H1 (cell line): ENCODE measurements at regions not wholly inside any gene's neighbourhood (a gene's known extent, or its start where the extent isn't known, plus 50 kb on each side); places are given as distances from the start of the nearest gene placed in this dataset.

Experiments
- CTCF ChIA-PET: fragments of 300-600 bp; sonication (Branson Sonifier 250); formaldehyde crosslinking; loops from one replicate; lab custom pipeline; 2021; ENCODE audit not compliant: partially characterized antibody; lab: Charles Lee
- POLR2A ChIA-PET: fragments of 300-600 bp; sonication (Branson Sonifier 250); formaldehyde crosslinking; loops from one replicate; lab custom pipeline; 2021; ENCODE audit warnings: inconsistent platforms; ENCODE audit not compliant: partially characterized antibody; lab: Charles Lee
- DNase-seq, 2 experiments: peaks; one replicate each; pipeline versions ENCODE4 v3.0.0 to v3.0.0-alpha.2; 2010 to 2022; ENCODE audit warnings: low spot score in 2 of 2, low read depth in 1 of 2, mixed read lengths in 1 of 2
- FAIRE-seq: peaks from 2 replicates; lab custom pipeline; 2011; peaks lifted over from hg19 to GRCh38; lab: Jason Lieb, UNC
- H2AFZ ChIP-seq: 2 replicates; pipeline ENCODE4 v1.8.1; 2012; ENCODE audit warnings: low read length, inconsistent platforms
- H2AK5ac ChIP-seq: 2 replicates; pipeline ENCODE4 v1.6.1; 2013; ENCODE audit warnings: low read depth, low read length
- H2BK120ac ChIP-seq: replicated peaks from 2 replicates; pipeline ENCODE3; 2013; ENCODE audit warnings: low read depth, low read length, inconsistent platforms
- H2BK12ac ChIP-seq: 2 replicates; pipeline ENCODE4 v1.6.1; 2013; ENCODE audit warnings: low read depth, low read length
- H2BK15ac ChIP-seq: 2 replicates; pipeline ENCODE4 v1.6.1; 2013; ENCODE audit warnings: low read length
- H2BK20ac ChIP-seq: 2 replicates; pipeline ENCODE4 v1.6.1; 2013; ENCODE audit warnings: low read length
- H2BK5ac ChIP-seq: 2 replicates; pipeline ENCODE4 v1.6.1; 2013; ENCODE audit warnings: low read depth, low read length
- H3K14ac ChIP-seq: 2 replicates; pipeline ENCODE4 v1.6.1; 2013; ENCODE audit warnings: inconsistent platforms; ENCODE audit not compliant: insufficient read length
- H3K18ac ChIP-seq: 2 replicates; pipeline ENCODE4 v1.6.1; 2013; ENCODE audit warnings: low read length; ENCODE audit errors: extremely low read depth
- H3K23ac ChIP-seq: 2 replicates; pipeline ENCODE4 v1.6.1; 2013; ENCODE audit warnings: inconsistent platforms; ENCODE audit not compliant: insufficient read length
- H3K23me2 ChIP-seq: 2 replicates; pipeline ENCODE4 v1.6.1; 2013; ENCODE audit warnings: low read depth, low read length
- H3K27ac ChIP-seq: 2 replicates; pipeline ENCODE4 v1.6.1; 2011; ENCODE audit warnings: low read depth, low read length, inconsistent platforms
- H3K27me3 ChIP-seq, 4 experiments: replicated peaks in 1 of 4; 1 replicate in 1 of 4; 2 replicates in 3 of 4; pipeline versions ENCODE4 v1.6.1 to v1.8.1; 2011 to 2013; ENCODE audit warnings: low read length in 3 of 4, mild to moderate bottlenecking in 3 of 4, inconsistent platforms in 2 of 4, mixed read lengths in 2 of 4, moderate library complexity in 1 of 4; ENCODE audit not compliant: control insufficient read depth in 3 of 4, insufficient read depth in 3 of 4; ENCODE audit errors: extremely low read depth in 1 of 4
- H3K36me3 ChIP-seq, 4 experiments: 2 replicates each; pipeline versions ENCODE4 v1.6.1 to v1.8.1; 2011 to 2013; ENCODE audit warnings: mild to moderate bottlenecking in 4 of 4, low read length in 3 of 4, moderate library complexity in 2 of 4, control low read depth in 1 of 4, inconsistent platforms in 1 of 4; ENCODE audit not compliant: insufficient read depth in 4 of 4, control insufficient read depth in 2 of 4
- H3K4ac ChIP-seq: replicated peaks from 2 replicates; pipeline ENCODE3; 2013; ENCODE audit warnings: low read length, low read depth, mixed read lengths, inconsistent platforms; ENCODE audit not compliant: insufficient read length
- H3K4me1 ChIP-seq, 4 experiments: replicated peaks in 1 of 4; 1 replicate in 1 of 4; 2 replicates in 3 of 4; pipeline versions ENCODE4 v1.6.1 to v1.8.1; 2011 to 2013; ENCODE audit warnings: low read length in 3 of 4, inconsistent platforms in 2 of 4, mixed read lengths in 1 of 4; ENCODE audit not compliant: insufficient read depth in 4 of 4, control insufficient read depth in 3 of 4
- H3K4me2 ChIP-seq, 2 experiments: 2 replicates each; pipeline versions ENCODE4 v1.6.1 to v1.8.1; 2011 to 2013; ENCODE audit warnings: low read depth in 2 of 2, low read length in 2 of 2, control low read depth in 1 of 2, inconsistent platforms in 1 of 2, mild to moderate bottlenecking in 1 of 2; ENCODE audit not compliant: insufficient read depth in 1 of 2
- H3K4me3 ChIP-seq, 4 experiments: fragments of 200-600, 300-600 bp in 1 of 4; sonication (generic), shearing (Covaris generic), sonication (Bioruptor Twin) in 1 of 4; 2 replicates each; pipeline versions ENCODE4 v1.5.1 to v1.8.1; 2011 to 2016; ENCODE audit warnings: low read length in 4 of 4, low read depth in 3 of 4, control low read depth in 2 of 4, inconsistent platforms in 2 of 4, mild to moderate bottlenecking in 2 of 4, mixed read lengths in 1 of 4, moderate library complexity in 1 of 4; ENCODE audit not compliant: insufficient read depth in 2 of 4; ENCODE audit errors: extremely low read depth in 1 of 4
- H3K56ac ChIP-seq: replicated peaks from 2 replicates; pipeline ENCODE3; 2013; ENCODE audit warnings: low read depth, mild to moderate bottlenecking, mixed read lengths, low read length, inconsistent platforms; ENCODE audit not compliant: insufficient read length
- H3K79me1 ChIP-seq: 2 replicates; pipeline ENCODE4 v1.6.1; 2013; ENCODE audit warnings: low read depth, low read length, control low read depth
- H3K79me2 ChIP-seq, 2 experiments: 2 replicates each; pipeline versions ENCODE4 v1.6.1 to v1.8.1; 2012 to 2013; ENCODE audit warnings: low read length in 2 of 2, mild to moderate bottlenecking in 2 of 2, inconsistent platforms in 1 of 2; ENCODE audit not compliant: insufficient read depth in 2 of 2, control insufficient read depth in 1 of 2
- H3K9ac ChIP-seq, 4 experiments: replicated peaks in 1 of 4; 1 replicate in 1 of 4; 2 replicates in 3 of 4; pipeline versions ENCODE4 v1.6.1 to v1.8.1; 2011 to 2013; ENCODE audit warnings: low read depth in 3 of 4, low read length in 3 of 4, control low read depth in 2 of 4, mild to moderate bottlenecking in 2 of 4, moderate library complexity in 2 of 4, inconsistent platforms in 1 of 4; ENCODE audit errors: extremely low read depth in 1 of 4
- H3K9me3 ChIP-seq, 2 experiments: 2 replicates each; pipeline versions ENCODE4 v1.6.1 to v1.8.1; 2012 to 2013; ENCODE audit warnings: mild to moderate bottlenecking in 2 of 2, moderate library complexity in 2 of 2, control low read depth in 1 of 2, inconsistent platforms in 1 of 2, low read depth in 1 of 2, low read length in 1 of 2, mixed read lengths in 1 of 2; ENCODE audit not compliant: insufficient read depth in 2 of 2
- H4K20me1 ChIP-seq, 2 experiments: replicated peaks in 1 of 2; 2 replicates each; pipeline versions ENCODE3 to v1.8.1; 2011 to 2013; ENCODE audit warnings: inconsistent platforms in 2 of 2, low read length in 2 of 2, mild to moderate bottlenecking in 1 of 2; ENCODE audit not compliant: insufficient read depth in 2 of 2, control insufficient read depth in 1 of 2
- H4K5ac ChIP-seq: 2 replicates; pipeline ENCODE4 v1.6.1; 2013; ENCODE audit warnings: low read length, low read depth, mixed read lengths, inconsistent platforms; ENCODE audit not compliant: insufficient read length
- H4K8ac ChIP-seq: 2 replicates; pipeline ENCODE4 v1.8.0; 2013; ENCODE audit warnings: mild to moderate bottlenecking, moderate library complexity, low read length, inconsistent platforms; ENCODE audit not compliant: insufficient read depth; ENCODE audit errors: extremely low read depth
- H4K91ac ChIP-seq: replicated peaks from 2 replicates; pipeline ENCODE3; 2013; ENCODE audit warnings: low read length, mixed read lengths, inconsistent platforms; ENCODE audit not compliant: insufficient read length
- CHD1 ChIP-seq: IDR thresholded peaks from 2 replicates; pipeline ENCODE4 v1.6.1; 2012; ENCODE audit warnings: low read depth, low read length, improper control_type of control experiment
- EGR1 ChIP-seq: IDR thresholded peaks from 2 replicates; pipeline ENCODE4 v1.6.1; 2011; ENCODE audit warnings: low read depth, low read length, borderline replicate concordance
- FOSL1 ChIP-seq: IDR thresholded peaks from 2 replicates; pipeline ENCODE4 v1.6.1; 2011; ENCODE audit warnings: mild to moderate bottlenecking, low read depth, low read length, moderate library complexity; ENCODE audit not compliant: insufficient read depth
- GTF2F1 ChIP-seq: IDR thresholded peaks from 2 replicates; pipeline ENCODE4 v1.6.1; 2012; ENCODE audit warnings: low read depth, low read length, improper control_type of control experiment, borderline replicate concordance
- HDAC2 ChIP-seq, 2 experiments: fragments of 300-600 bp in 1 of 2; sonication (generic) in 1 of 2; IDR thresholded peaks; 2 replicates each; pipeline ENCODE4 v1.6.1; 2011 to 2012; ENCODE audit warnings: low read depth in 2 of 2, low read length in 2 of 2, mild to moderate bottlenecking in 2 of 2, moderate library complexity in 2 of 2, borderline replicate concordance in 1 of 2, inconsistent platforms in 1 of 2
- JUN ChIP-seq: IDR thresholded peaks from 2 replicates; pipeline ENCODE4 v1.6.1; 2011; ENCODE audit warnings: low read depth, mild to moderate bottlenecking, improper control_type of control experiment, low read length
- MAX ChIP-seq: IDR thresholded peaks from 2 replicates; pipeline ENCODE4 v1.6.1; 2012; ENCODE audit warnings: inconsistent platforms
- POLR2A ChIP-seq, 2 experiments: IDR thresholded peaks; 1 replicate in 1 of 2; 2 replicates in 1 of 2; pipeline ENCODE4 v1.6.1; 2011; ENCODE audit warnings: low read depth in 2 of 2, low read length in 2 of 2, mild to moderate bottlenecking in 2 of 2; ENCODE audit errors: control extremely low read depth in 1 of 2
- RAD21 ChIP-seq, 2 experiments: IDR thresholded peaks in 1 of 2; conservative IDR thresholded peaks in 1 of 2; 2 replicates each; pipeline ENCODE4 v1.6.1; 2011; ENCODE audit warnings: low read depth in 2 of 2, low read length in 2 of 2, improper control_type of control experiment in 1 of 2, inconsistent platforms in 1 of 2, mild to moderate bottlenecking in 1 of 2, moderate library complexity in 1 of 2
- RBBP5 ChIP-seq: IDR thresholded peaks from 2 replicates; pipeline ENCODE4 v1.7.1; 2012; ENCODE audit warnings: low read depth, mild to moderate bottlenecking, inconsistent platforms, low read length, moderate library complexity, borderline replicate concordance
- RXRA ChIP-seq: IDR thresholded peaks from 2 replicates; pipeline ENCODE4 v1.6.1; 2011; ENCODE audit warnings: low read depth, mild to moderate bottlenecking, low read length, moderate library complexity; ENCODE audit not compliant: insufficient read depth
- SP4 ChIP-seq: IDR thresholded peaks from 2 replicates; pipeline ENCODE4 v1.6.1; 2012; ENCODE audit warnings: low read length, inconsistent platforms
- TBP ChIP-seq: IDR thresholded peaks from 2 replicates; pipeline ENCODE4 v1.6.1; 2011; ENCODE audit warnings: low read depth, low read length, improper control_type of control experiment
- TEAD4 ChIP-seq: IDR thresholded peaks from 2 replicates; pipeline ENCODE4 v1.6.1; 2012; ENCODE audit warnings: low read depth, low read length, inconsistent platforms, mixed read lengths
- YY1 ChIP-seq: IDR thresholded peaks from 2 replicates; pipeline ENCODE4 v1.6.1; 2011; ENCODE audit warnings: low read depth, mild to moderate bottlenecking, low read length
- WGBS, 2 experiments: shearing (Covaris generic) in 1 of 2; methylation state at CpG; one replicate each; pipeline versions ENCODE4 v1.1.6 to v1.1.7; 2013 to 2015; ENCODE audit warnings: low lambda C conversion rate in 2 of 2, mixed read lengths in 2 of 2, inconsistent platforms in 1 of 2, low coverage in 1 of 2, missing lambda C conversion rate in 1 of 2; ENCODE audit not compliant: insufficient replicate concordance in 2 of 2, insufficient coverage in 1 of 2, insufficient read length in 1 of 2; ENCODE audit errors: extremely low coverage in 1 of 2, missing lambda C conversion rate in 1 of 2; 5-methylcytosine and 5-hydroxymethylcytosine counted together

DNA sequence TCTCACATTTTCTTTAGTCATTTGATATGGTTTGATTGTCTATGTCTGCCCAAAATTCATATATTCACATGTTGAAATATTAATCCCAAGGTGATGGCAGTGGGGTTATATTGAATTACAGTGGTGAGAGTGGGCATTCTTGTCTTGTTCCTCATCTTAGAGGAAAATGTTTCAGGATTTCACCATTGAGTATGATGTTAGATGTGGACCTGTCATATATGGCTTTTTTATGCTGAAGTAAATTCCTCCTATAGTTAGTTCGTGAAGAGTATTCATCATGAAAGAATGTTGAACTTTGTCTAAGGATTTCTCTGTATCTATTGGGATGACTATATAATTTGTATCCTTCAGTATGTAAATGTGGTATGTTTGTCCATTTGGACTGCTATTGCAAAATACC lies 512.3 kb upstream of the EPHA5 start:
- H3K4me1 ChIP-seq, result no peaks in the 10 kb centered on the region; a peak in 1 of 7 replicates
- POLR2A ChIA-PET, result no interaction called here
- no peaks in the 10 kb centered on the region for H3K36me3 ChIP-seq
- H3K4ac ChIP-seq, result no peak overlapping the region
- H3K9me3 ChIP-seq, result no peaks in the 10 kb centered on the region
- H2AFZ ChIP-seq, result no peak overlapping the region
- no peak overlapping the region for H3K56ac ChIP-seq
- no peaks in the 10 kb centered on the region for H3K79me2 ChIP-seq
- no peaks in the 10 kb centered on the region for H3K27me3 ChIP-seq
- H3K9ac ChIP-seq, result no peak overlapping the region
- no peak overlapping the region for H4K5ac ChIP-seq
- no peak overlapping the region for H3K14ac ChIP-seq
- H2AK5ac ChIP-seq, result no peak overlapping the region
- H4K8ac ChIP-seq, result no peak overlapping the region
- no peak for FAIRE-seq
- no peak overlapping the region for H2BK5ac ChIP-seq
- no peak overlapping the region for H2BK12ac ChIP-seq
- H3K23me2 ChIP-seq, result no peaks in the 10 kb centered on the region
- no peaks in the 10 kb centered on the region for H4K20me1 ChIP-seq
- no peak overlapping the region for H2BK20ac ChIP-seq
- H4K91ac ChIP-seq, result no peak overlapping the region
- no peak overlapping the region for H3K18ac ChIP-seq
- H3K23ac ChIP-seq, result no peak overlapping the region
- H3K4me3 ChIP-seq, result no peak overlapping the region
- no peak overlapping the region for H3K4me2 ChIP-seq
- no peak overlapping the region for H2BK120ac ChIP-seq
- H3K27ac ChIP-seq, result no peak overlapping the region
- H3K79me1 ChIP-seq, result no peaks in the 10 kb centered on the region
- WGBS, 2 experiments, result 100% methylated on average over 1 of the region's 1 CpG; no CpG with 5 or more reads in 1 of the 2 experiments
- DNase-seq, result no peak
- CTCF ChIA-PET, result no interaction called here
- no peak overlapping the region for H2BK15ac ChIP-seq
- no peak for TF ChIP-seq RBBP5
- no peak for TF ChIP-seq GTF2F1
- no peak for TF ChIP-seq YY1
- no peak for TF ChIP-seq TEAD4
- no peak for TF ChIP-seq TBP
- TF ChIP-seq HDAC2 (IDR thresholded peaks at IDR 0.05; ENCODE audit: borderline replicate concordance in 1 of 2, low read depth in 2 of 2, low read length in 2 of 2), result no peak
- TF ChIP-seq FOSL1, result no peak
- TF ChIP-seq CHD1, result no peak
- no peak for TF ChIP-seq SP4
- TF ChIP-seq JUN, result no peak
- no peak for TF ChIP-seq POLR2A (IDR thresholded peaks at IDR 0.05; ENCODE audit: control extremely low read depth in 1 of 2, low read depth in 2 of 2, low read length in 2 of 2)
- no peak for TF ChIP-seq RAD21 (IDR thresholded peaks at IDR 0.05 in 1 of 2, conservative IDR thresholded peaks at IDR 0.05 in 1 of 2; ENCODE audit: low read depth in 2 of 2, low read length in 2 of 2)
- no peak for TF ChIP-seq EGR1
- no peak for TF ChIP-seq MAX
- TF ChIP-seq RXRA, result no peak
